H9 (cell line): ENCODE measurements at regions not wholly inside any gene's neighbourhood (a gene's known extent, or its start where the extent isn't known, plus 50 kb on each side); places are given as distances from the start of the nearest gene placed in this dataset.

Experiments
- DNase-seq: peaks from one replicate; pipeline ENCODE4 v3.0.0-alpha.2; 2017
- H2AFZ ChIP-seq: one replicate; pipeline ENCODE4 v1.6.1; 2013; ENCODE audit warnings: mild to moderate bottlenecking, low read length, control low read depth, moderate library complexity
- H2AK5ac ChIP-seq: 2 replicates; pipeline ENCODE4 v1.6.1; 2013; ENCODE audit warnings: low read length, control low read depth, mixed read lengths; ENCODE audit not compliant: insufficient read length
- H2BK120ac ChIP-seq: one replicate; pipeline ENCODE4 v1.6.1; 2013; ENCODE audit warnings: low read depth, mild to moderate bottlenecking, low read length, control low read depth, inconsistent platforms; ENCODE audit not compliant: poor library complexity, severe bottlenecking
- H2BK12ac ChIP-seq: 2 replicates; pipeline ENCODE4 v1.6.1; 2013; ENCODE audit warnings: low read length, control low read depth, mixed read lengths, low read depth; ENCODE audit not compliant: insufficient read length
- H2BK15ac ChIP-seq: 2 replicates; pipeline ENCODE4 v1.6.1; 2013; ENCODE audit warnings: low read depth, low read length, control low read depth
- H2BK20ac ChIP-seq: one replicate; pipeline ENCODE4 v1.6.1; 2013; ENCODE audit warnings: low read depth, mild to moderate bottlenecking, low read length, control low read depth, inconsistent platforms; ENCODE audit not compliant: poor library complexity, severe bottlenecking
- H2BK5ac ChIP-seq: 2 replicates; pipeline ENCODE4 v1.6.1; 2013; ENCODE audit warnings: low read length, control low read depth, mixed read lengths; ENCODE audit not compliant: insufficient read length
- H3K14ac ChIP-seq: 2 replicates; pipeline ENCODE4 v1.6.1; 2013; ENCODE audit warnings: low read length, control low read depth; ENCODE audit not compliant: insufficient read depth
- H3K18ac ChIP-seq: 2 replicates; pipeline ENCODE4 v1.6.1; 2013; ENCODE audit warnings: low read depth, mild to moderate bottlenecking, mixed read lengths, low read length, control low read depth; ENCODE audit not compliant: insufficient read length
- H3K23ac ChIP-seq: 2 replicates; pipeline ENCODE4 v1.6.1; 2013; ENCODE audit warnings: low read length, control low read depth, mixed read lengths, low read depth; ENCODE audit not compliant: insufficient read length
- H3K23me2 ChIP-seq: 2 replicates; pipeline ENCODE4 v1.6.1; 2013; ENCODE audit warnings: low read depth, mild to moderate bottlenecking, mixed read lengths, low read length, control low read depth; ENCODE audit not compliant: insufficient read length, poor library complexity, severe bottlenecking
- H3K27ac ChIP-seq: 2 replicates; pipeline ENCODE4 v1.5.1; 2013; ENCODE audit warnings: low read length, control low read depth, mixed read lengths, low read depth; ENCODE audit not compliant: insufficient read length
- H3K27me3 ChIP-seq: 2 replicates; pipeline ENCODE4 v1.6.1; 2013; ENCODE audit warnings: low read length, control low read depth, inconsistent platforms; ENCODE audit not compliant: insufficient read depth
- H3K4ac ChIP-seq: 2 replicates; pipeline ENCODE4 v1.6.1; 2013; ENCODE audit warnings: low read depth, mild to moderate bottlenecking, control low read depth, inconsistent platforms, low read length, moderate library complexity
- H3K4me1 ChIP-seq: 2 replicates; pipeline ENCODE4 v1.6.1; 2013; ENCODE audit warnings: low read length, control low read depth, inconsistent platforms; ENCODE audit not compliant: insufficient read depth
- H3K4me2 ChIP-seq: 2 replicates; pipeline ENCODE4 v1.6.1; 2013; ENCODE audit warnings: low read length, control low read depth, mixed read lengths; ENCODE audit not compliant: insufficient read length, insufficient read depth
- H3K56ac ChIP-seq: 2 replicates; pipeline ENCODE4 v1.6.1; 2013; ENCODE audit warnings: low read depth, mild to moderate bottlenecking, mixed read lengths, low read length, control low read depth; ENCODE audit not compliant: insufficient read length
- H3K79me1 ChIP-seq: 2 replicates; pipeline ENCODE4 v1.6.1; 2013; ENCODE audit warnings: low read depth, mild to moderate bottlenecking, moderate library complexity, low read length, control low read depth, inconsistent platforms; ENCODE audit not compliant: insufficient read depth, poor library complexity, severe bottlenecking
- H3K79me2 ChIP-seq: 2 replicates; pipeline ENCODE4 v1.6.1; 2013; ENCODE audit warnings: low read length, control low read depth, inconsistent platforms; ENCODE audit not compliant: insufficient read depth
- H3K9ac ChIP-seq: 2 replicates; pipeline ENCODE4 v1.6.1; 2013; ENCODE audit warnings: low read length, control low read depth, mixed read lengths; ENCODE audit not compliant: insufficient read length; ENCODE audit errors: extremely low read depth
- H3K9me3 ChIP-seq: one replicate; pipeline ENCODE4 v1.6.1; 2013; ENCODE audit warnings: low read depth, low read length, inconsistent platforms; ENCODE audit not compliant: control insufficient read depth
- H3T11ph ChIP-seq: one replicate; pipeline ENCODE4 v1.6.1; 2013; ENCODE audit warnings: mild to moderate bottlenecking, low read length, control low read depth, inconsistent platforms
- H4K20me1 ChIP-seq: one replicate; pipeline ENCODE4 v1.6.1; 2013; ENCODE audit not compliant: control insufficient read depth, insufficient read length, insufficient read depth
- H4K5ac ChIP-seq: 2 replicates; pipeline ENCODE4 v1.6.1; 2013; ENCODE audit warnings: low read depth, mild to moderate bottlenecking, mixed read lengths, low read length, control low read depth; ENCODE audit not compliant: insufficient read length
- H4K8ac ChIP-seq: replicated peaks from 2 replicates; pipeline ENCODE4 v1.6.1; 2013; ENCODE audit warnings: low read length, control low read depth, mixed read lengths, low read depth; ENCODE audit not compliant: insufficient read length
- H4K91ac ChIP-seq: 2 replicates; pipeline ENCODE4 v1.6.1; 2013; ENCODE audit warnings: low read depth, mild to moderate bottlenecking, moderate library complexity, mixed read lengths, low read length, control low read depth; ENCODE audit not compliant: insufficient read length
- H3K27ac Mint-ChIP-seq, 3 experiments: 2 replicates in 2 of 3; 3 replicates in 1 of 3; pipeline ENCODE4 v1.8.0; 2020 to 2021; ENCODE audit warnings: mixed read lengths in 3 of 3, mild to moderate bottlenecking in 1 of 3, moderate library complexity in 1 of 3
- H3K27me3 Mint-ChIP-seq: 2 replicates; pipeline ENCODE4 v1.8.0; 2021; ENCODE audit warnings: low read depth, mild to moderate bottlenecking, moderate library complexity, mixed read lengths
- H3K36me3 Mint-ChIP-seq, 3 experiments: 2 replicates in 2 of 3; 3 replicates in 1 of 3; pipeline ENCODE4 v1.8.0; 2020 to 2021; ENCODE audit warnings: low read depth in 3 of 3, mixed read lengths in 3 of 3; ENCODE audit not compliant: insufficient read depth in 1 of 3
- H3K4me1 Mint-ChIP-seq, 2 experiments: 2 replicates each; pipeline ENCODE4 v1.8.0; 2020; ENCODE audit warnings: mixed read lengths in 2 of 2
- H3K4me3 Mint-ChIP-seq, 2 experiments: 2 replicates in 1 of 2; 3 replicates in 1 of 2; pipeline ENCODE4 v1.8.0; 2020 to 2021; ENCODE audit warnings: mild to moderate bottlenecking in 2 of 2, mixed read lengths in 2 of 2, moderate library complexity in 1 of 2
- H3K9me3 Mint-ChIP-seq, 2 experiments: 2 replicates in 1 of 2; 3 replicates in 1 of 2; pipeline ENCODE4 v1.8.0; 2020; ENCODE audit warnings: mild to moderate bottlenecking in 2 of 2, mixed read lengths in 2 of 2, moderate library complexity in 1 of 2
- WGBS: extraction: QIAGEN DNeasy Blood & Tissue Kit; methylation state at CpG from one replicate; pipeline ENCODE4 v1.1.7; 2013; ENCODE audit warnings: missing lambda C conversion rate, low lambda C conversion rate, mixed read lengths; ENCODE audit not compliant: insufficient read length; ENCODE audit errors: extremely low coverage; 5-methylcytosine and 5-hydroxymethylcytosine counted together
- TF ChIP-seq, protein P1 (sequence below): fragments of 200-600 bp; sonication (generic); conservative IDR thresholded peaks from 3 replicates; pipeline ENCODE4 v1.8.0; 2021; ENCODE audit warnings: antibody characterized with exemption, mild to moderate bottlenecking

DNA sequence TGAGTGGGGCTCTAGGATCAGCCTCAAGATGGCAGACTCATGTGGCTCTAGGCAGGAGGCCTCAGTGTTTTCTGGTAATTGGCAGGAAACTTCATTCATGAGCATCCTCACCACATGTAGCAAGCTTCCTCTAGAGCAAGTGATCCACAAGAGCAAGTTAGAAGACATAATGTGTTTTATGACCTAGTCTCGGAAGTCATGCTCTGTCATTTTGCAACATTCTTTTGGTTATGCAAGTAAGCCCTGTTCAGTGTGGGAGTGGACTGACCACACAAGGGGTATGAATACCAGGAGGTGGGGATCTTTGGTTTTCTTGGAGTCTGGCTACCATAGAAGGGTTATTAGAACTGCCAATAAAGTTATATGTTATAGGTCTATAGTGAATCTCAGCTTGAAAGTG is 66.8 kb upstream of the STK39 start:
- no peaks in the 10 kb centered on the region for H3K27me3 Mint-ChIP-seq
- Histone ChIP-seq H4K91ac (no peak overlapping the region), H4K5ac (no peak overlapping the region), H3K79me2 (no peaks in the 10 kb centered on the region), H3K56ac (no peak overlapping the region), H2BK120ac (no peak overlapping the region), H3K4ac (no peak overlapping the region), H4K8ac (no peak overlapping the region), H3K14ac (no peak overlapping the region), H3K27ac (no peak overlapping the region), H3K4me1 (no peaks in the 10 kb centered on the region), H3K27me3 (no peaks in the 10 kb centered on the region), H2BK20ac (no peak overlapping the region), H3K9ac (no peak overlapping the region), H2AK5ac (no peak overlapping the region), H3K23me2 (no peaks in the 10 kb centered on the region), H2BK5ac (no peak overlapping the region), H3K79me1 (no peaks in the 10 kb centered on the region), H4K20me1 (no peaks in the 10 kb centered on the region), H3T11ph (no peak overlapping the region), H3K4me2 (no peak overlapping the region), H2AFZ (no peak overlapping the region), H3K18ac (no peak overlapping the region), H2BK15ac (no peak overlapping the region), H3K23ac (no peak overlapping the region), H2BK12ac (no peak overlapping the region), H3K9me3 (no peaks in the 10 kb centered on the region)
- H3K36me3 Mint-ChIP-seq, result no peaks in the 10 kb centered on the region; a peak in 1 of 7 replicates
- no peak overlapping the region for H3K27ac Mint-ChIP-seq
- TF ChIP-seq, protein P1, sequence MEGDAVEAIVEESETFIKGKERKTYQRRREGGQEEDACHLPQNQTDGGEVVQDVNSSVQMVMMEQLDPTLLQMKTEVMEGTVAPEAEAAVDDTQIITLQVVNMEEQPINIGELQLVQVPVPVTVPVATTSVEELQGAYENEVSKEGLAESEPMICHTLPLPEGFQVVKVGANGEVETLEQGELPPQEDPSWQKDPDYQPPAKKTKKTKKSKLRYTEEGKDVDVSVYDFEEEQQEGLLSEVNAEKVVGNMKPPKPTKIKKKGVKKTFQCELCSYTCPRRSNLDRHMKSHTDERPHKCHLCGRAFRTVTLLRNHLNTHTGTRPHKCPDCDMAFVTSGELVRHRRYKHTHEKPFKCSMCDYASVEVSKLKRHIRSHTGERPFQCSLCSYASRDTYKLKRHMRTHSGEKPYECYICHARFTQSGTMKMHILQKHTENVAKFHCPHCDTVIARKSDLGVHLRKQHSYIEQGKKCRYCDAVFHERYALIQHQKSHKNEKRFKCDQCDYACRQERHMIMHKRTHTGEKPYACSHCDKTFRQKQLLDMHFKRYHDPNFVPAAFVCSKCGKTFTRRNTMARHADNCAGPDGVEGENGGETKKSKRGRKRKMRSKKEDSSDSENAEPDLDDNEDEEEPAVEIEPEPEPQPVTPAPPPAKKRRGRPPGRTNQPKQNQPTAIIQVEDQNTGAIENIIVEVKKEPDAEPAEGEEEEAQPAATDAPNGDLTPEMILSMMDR, result no peak
- H3K4me3 Mint-ChIP-seq, result no peak overlapping the region
- WGBS, result no CpG with 5 or more reads among the region's 1 CpG
- no peak for DNase-seq
- H3K9me3 Mint-ChIP-seq, result peaks cover 0 to 5% of the 10 kb centered on the region in 2 experiments; a peak in 1 of 5 replicates
- H3K4me1 Mint-ChIP-seq, result peaks cover 2 to 4% of the 10 kb centered on the region in 2 experiments; a peak in 1 of 4 replicates
